Trophoblast cell (in vitro differentiated cells and primary cell): ENCODE measurements at regions not wholly inside any gene's neighbourhood (a gene's known extent, or its start where the extent isn't known, plus 50 kb on each side); places are given as distances from the start of the nearest gene placed in this dataset.

ENCODE experiments used
- DNase-seq, 2 donors: peaks; one replicate each; pipeline ENCODE4 v3.0.0-alpha.2; 2016
- H2AFZ ChIP-seq: 2 replicates; pipeline ENCODE4 v1.6.1; 2013; ENCODE audit warnings: low read length, moderate library complexity, mild to moderate bottlenecking; ENCODE audit not compliant: insufficient read depth, poor library complexity
- H2AK5ac ChIP-seq: 2 replicates; pipeline ENCODE4 v1.6.1; 2013; ENCODE audit warnings: mild to moderate bottlenecking, low read length
- H2BK120ac ChIP-seq: 2 replicates; pipeline ENCODE4 v1.6.1; 2013; ENCODE audit warnings: low read length, mild to moderate bottlenecking, moderate library complexity; ENCODE audit not compliant: insufficient read depth, poor library complexity
- H2BK12ac ChIP-seq: 2 replicates; pipeline ENCODE4 v1.6.1; 2013; ENCODE audit warnings: mild to moderate bottlenecking, low read length, moderate library complexity
- H2BK5ac ChIP-seq: 2 replicates; pipeline ENCODE4 v1.6.1; 2013; ENCODE audit warnings: low read length, low read depth, moderate library complexity, mild to moderate bottlenecking; ENCODE audit not compliant: poor library complexity
- H3K14ac ChIP-seq: 2 replicates; pipeline ENCODE4 v1.6.1; 2013; ENCODE audit warnings: mild to moderate bottlenecking, low read length
- H3K18ac ChIP-seq: 2 replicates; pipeline ENCODE4 v1.6.1; 2013; ENCODE audit warnings: mild to moderate bottlenecking, low read length
- H3K23ac ChIP-seq: 2 replicates; pipeline ENCODE4 v1.6.1; 2013; ENCODE audit warnings: low read length
- H3K27ac ChIP-seq: 2 replicates; pipeline ENCODE4 v1.5.1; 2013; ENCODE audit warnings: low read depth, mild to moderate bottlenecking, inconsistent platforms, low read length, moderate library complexity
- H3K27me3 ChIP-seq: 2 replicates; pipeline ENCODE4 v1.6.1; 2013; ENCODE audit warnings: inconsistent platforms, mild to moderate bottlenecking, low read length, moderate library complexity; ENCODE audit not compliant: insufficient read depth
- H3K36me3 ChIP-seq, 2 experiments: 1 replicate in 1 of 2; 2 replicates in 1 of 2; pipeline ENCODE4 v1.6.1; 2013; ENCODE audit warnings: low read length in 2 of 2, mild to moderate bottlenecking in 2 of 2, moderate library complexity in 1 of 2; ENCODE audit not compliant: insufficient read depth in 2 of 2, control insufficient read depth in 1 of 2
- H3K4ac ChIP-seq: 2 replicates; pipeline ENCODE4 v1.6.1; 2013; ENCODE audit warnings: low read depth, mild to moderate bottlenecking, low read length, moderate library complexity
- H3K4me1 ChIP-seq, 2 experiments: 1 replicate in 1 of 2; 2 replicates in 1 of 2; pipeline ENCODE4 v1.6.1; 2013; ENCODE audit warnings: low read length in 2 of 2, mild to moderate bottlenecking in 2 of 2, moderate library complexity in 1 of 2; ENCODE audit not compliant: insufficient read depth in 2 of 2, control insufficient read depth in 1 of 2
- H3K4me2 ChIP-seq: 2 replicates; pipeline ENCODE4 v1.6.1; 2013; ENCODE audit warnings: inconsistent platforms, mild to moderate bottlenecking, low read length, moderate library complexity
- H3K4me3 ChIP-seq: 2 replicates; pipeline ENCODE4 v1.5.1; 2013; ENCODE audit warnings: mild to moderate bottlenecking, low read depth, low read length, inconsistent platforms
- H3K79me1 ChIP-seq: one replicate; pipeline ENCODE4 v1.6.1; 2013; ENCODE audit warnings: low read length
- H3K79me2 ChIP-seq: 2 replicates; pipeline ENCODE4 v1.6.1; 2013; ENCODE audit warnings: low read length, mild to moderate bottlenecking; ENCODE audit not compliant: control insufficient read depth, insufficient read depth, poor library complexity
- H3K9ac ChIP-seq: 2 replicates; pipeline ENCODE4 v1.6.1; 2013; ENCODE audit warnings: mild to moderate bottlenecking, low read length
- H3K9me3 ChIP-seq: 2 replicates; pipeline ENCODE4 v1.6.1; 2013; ENCODE audit warnings: low read depth, mild to moderate bottlenecking, control low read depth, inconsistent platforms, low read length; ENCODE audit not compliant: insufficient read depth
- H4K12ac ChIP-seq: 2 replicates; pipeline ENCODE4 v1.6.1; 2013; ENCODE audit warnings: low read depth, mild to moderate bottlenecking, low read length, moderate library complexity
- H4K8ac ChIP-seq: 2 replicates; pipeline ENCODE4 v1.6.1; 2013; ENCODE audit warnings: low read depth, mild to moderate bottlenecking, low read length, moderate library complexity
- H4K91ac ChIP-seq: one replicate; pipeline ENCODE4 v1.6.1; 2013; ENCODE audit warnings: low read depth, mild to moderate bottlenecking, low read length, moderate library complexity
- WGBS: extraction: QIAGEN DNeasy Blood & Tissue Kit; methylation state at CpG from one replicate; pipeline ENCODE4 v1.1.7; 2013; ENCODE audit warnings: missing lambda C conversion rate; ENCODE audit not compliant: insufficient read length, insufficient coverage; ENCODE audit errors: extremely low coverage; 5-methylcytosine and 5-hydroxymethylcytosine counted together

DNA sequence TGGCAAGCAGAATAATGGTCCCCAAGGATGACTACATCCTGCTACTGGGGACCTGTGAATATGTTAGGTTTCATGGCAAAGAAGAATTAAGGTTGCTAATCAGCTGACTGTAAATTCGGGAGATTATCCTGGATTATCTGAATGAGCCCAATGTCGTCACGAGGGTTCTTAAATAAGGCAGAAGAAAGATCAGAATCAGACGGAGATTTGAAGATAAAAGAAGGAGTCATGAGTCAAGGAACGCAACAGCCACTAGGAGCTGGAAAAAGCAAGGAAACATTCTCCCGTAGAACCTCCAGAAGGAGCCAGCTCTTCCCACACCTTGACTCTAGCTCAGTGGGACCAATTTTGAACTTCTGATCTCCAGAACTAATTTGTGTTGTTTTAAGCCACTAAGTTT is 82.9 kb upstream of the APBB1IP start:
- no CpG with 5 or more reads among the region's 6 CpGs for WGBS
- no peak overlapping the region for H2AFZ ChIP-seq

GRCh38 chr10:26357203-26357602 is 80.9 kb upstream of the APBB1IP start:
- Histone ChIP-seq H3K79me1 (peaks cover 4% of the 10 kb centered on the region), H4K12ac (no peak overlapping the region), H3K4me3 (no peak overlapping the region)

More for the DNA sequence above, 82.9 kb upstream of the APBB1IP start:
- Histone ChIP-seq H4K12ac (no peak overlapping the region), H3K36me3 (no peaks in the 10 kb centered on the region), H2AK5ac (no peak overlapping the region), H3K9me3 (no peaks in the 10 kb centered on the region), H3K79me2 (no peaks in the 10 kb centered on the region), H3K23ac (no peak overlapping the region), H3K18ac (no peak overlapping the region), H4K8ac (no peak overlapping the region), H3K79me1 (no peaks in the 10 kb centered on the region), H2BK12ac (no peak overlapping the region), H3K14ac (no peak overlapping the region), H3K4me3 (no peak overlapping the region), H2BK120ac (no peak overlapping the region), H3K4me2 (no peak overlapping the region), H3K4me1 (peaks cover 0 to 7% of the 10 kb centered on the region in 2 experiments), H3K4ac (no peak overlapping the region), H3K27me3 (no peaks in the 10 kb centered on the region), H4K91ac (no peak overlapping the region), H3K27ac (no peak overlapping the region), H2BK5ac (no peak overlapping the region), H3K9ac (no peak overlapping the region)
- DNase-seq = peak; percentile 78 to 97

GRCh38 chr10:26358071-26358470 is 80.1 kb upstream of the APBB1IP start:
- WGBS = no CpG with 5 or more reads among the region's 2 CpGs
- Histone ChIP-seq H3K4me3 (no peak overlapping the region), H3K18ac (no peak overlapping the region), H3K27me3 (no peaks in the 10 kb centered on the region), H3K79me2 (no peaks in the 10 kb centered on the region), H4K91ac (no peak overlapping the region), H3K14ac (no peak overlapping the region), H3K9me3 (no peaks in the 10 kb centered on the region), H3K27ac (no peak overlapping the region), H4K8ac (no peak overlapping the region), H2AK5ac (no peak overlapping the region), H3K9ac (no peak overlapping the region), H3K4me2 (no peak overlapping the region), H4K12ac (no peak overlapping the region), H3K4ac (no peak overlapping the region), H2BK12ac (no peak overlapping the region), H2AFZ (no peak overlapping the region), H3K79me1 (peaks cover 6% of the 10 kb centered on the region), H3K23ac (no peak overlapping the region), H2BK120ac (no peak overlapping the region), H2BK5ac (no peak overlapping the region), H3K36me3 (no peaks in the 10 kb centered on the region), H3K4me1 (peaks cover 4 to 11% of the 10 kb centered on the region in 2 experiments)
- DNase-seq = no peak

More at GRCh38 chr10:26357203-26357602, 80.9 kb upstream of the APBB1IP start:
- H2BK120ac ChIP-seq = no peak overlapping the region
- H3K4me1 ChIP-seq = peaks cover 4 to 11% of the 10 kb centered on the region in 2 experiments
- H2AK5ac ChIP-seq = no peak overlapping the region
- no peak overlapping the region for H4K8ac ChIP-seq
- no peak overlapping the region for H3K23ac ChIP-seq
- H3K4me2 ChIP-seq = no peak overlapping the region
- H4K91ac ChIP-seq = no peak overlapping the region
- H3K27ac ChIP-seq = no peak overlapping the region
- no peaks in the 10 kb centered on the region for H3K79me2 ChIP-seq
- no peak overlapping the region for H2BK5ac ChIP-seq
- H3K14ac ChIP-seq = no peak overlapping the region
- H3K18ac ChIP-seq = no peak overlapping the region
- no peak overlapping the region for H2BK12ac ChIP-seq
- no peaks in the 10 kb centered on the region for H3K27me3 ChIP-seq
- no peak overlapping the region for H3K9ac ChIP-seq
- DNase-seq = peak; percentile 37 to 76
- H3K9me3 ChIP-seq = no peaks in the 10 kb centered on the region
- no CpG with 5 or more reads among the region's 1 CpG for WGBS
- no peaks in the 10 kb centered on the region for H3K36me3 ChIP-seq
- no peak overlapping the region for H3K4ac ChIP-seq
- no peak overlapping the region for H2AFZ ChIP-seq

DNA sequence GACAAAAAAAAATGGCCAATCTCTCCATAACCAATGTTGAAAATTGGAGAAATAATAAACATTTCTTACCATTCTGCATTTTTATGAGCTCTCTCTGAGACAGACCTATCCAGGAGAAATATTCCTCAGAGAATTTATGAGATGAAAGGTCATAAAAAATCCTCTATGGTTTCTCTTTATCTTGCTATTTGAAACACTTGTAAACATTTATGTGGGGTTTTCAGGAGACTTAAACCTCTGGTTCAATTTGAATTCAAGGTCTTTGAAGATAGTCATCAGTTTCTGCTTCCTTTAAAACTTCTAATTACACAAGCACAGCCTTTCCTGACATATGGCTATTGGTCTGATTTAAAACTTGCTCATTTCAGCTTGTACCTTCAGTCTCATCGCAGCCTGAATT is 78.5 kb upstream of the APBB1IP start:
- no peak overlapping the region for H3K23ac ChIP-seq
- H4K8ac ChIP-seq = no peak overlapping the region
- no peaks in the 10 kb centered on the region for H3K79me2 ChIP-seq
- H4K12ac ChIP-seq = no peak overlapping the region
- H3K18ac ChIP-seq = no peak overlapping the region
- H3K14ac ChIP-seq = no peak overlapping the region
- H3K27ac ChIP-seq = no peak overlapping the region
- H3K4me1 ChIP-seq = peaks cover 4 to 11% of the 10 kb centered on the region in 2 experiments
- no peak overlapping the region for H2BK12ac ChIP-seq
- no CpG with 5 or more reads among the region's 1 CpG for WGBS
- no peak overlapping the region for H2BK120ac ChIP-seq
- no peaks in the 10 kb centered on the region for H3K9me3 ChIP-seq
- no peak overlapping the region for H3K9ac ChIP-seq
- no peak overlapping the region for H2AFZ ChIP-seq
- H2AK5ac ChIP-seq = no peak overlapping the region
- H3K4me3 ChIP-seq = no peak overlapping the region
- H3K79me1 ChIP-seq = peaks cover 6% of the 10 kb centered on the region
- H3K36me3 ChIP-seq = no peaks in the 10 kb centered on the region
- no peak overlapping the region for H3K4me2 ChIP-seq
- H3K27me3 ChIP-seq = no peaks in the 10 kb centered on the region
- H2BK5ac ChIP-seq = no peak overlapping the region
- H3K4ac ChIP-seq = no peak overlapping the region
- DNase-seq = no peak
- H4K91ac ChIP-seq = no peak overlapping the region
